Endodermal cell (in vitro differentiated cells): ENCODE measurements at regions not wholly inside any gene's neighbourhood (a gene's known extent, or its start where the extent isn't known, plus 50 kb on each side); places are given as distances from the start of the nearest gene placed in this dataset.

Source experiments
- DNase-seq: peaks from one replicate; pipeline ENCODE4 v3.0.0-alpha.2; 2017
- H3K27ac ChIP-seq: 2 replicates; pipeline ENCODE4 v1.5.1; 2013; ENCODE audit warnings: mild to moderate bottlenecking, low read depth, low read length, moderate library complexity
- H3K27me3 ChIP-seq: 2 replicates; pipeline ENCODE4 v1.6.1; 2013; ENCODE audit warnings: mild to moderate bottlenecking, low read length, moderate library complexity; ENCODE audit not compliant: insufficient read depth, control insufficient read depth, poor library complexity, severe bottlenecking
- H3K36me3 ChIP-seq: 2 replicates; pipeline ENCODE4 v1.7.0; 2013; ENCODE audit warnings: mild to moderate bottlenecking, low read length, moderate library complexity; ENCODE audit not compliant: control insufficient read depth, insufficient read depth
- H3K4me1 ChIP-seq: one replicate; pipeline ENCODE4 v1.7.0; 2013; ENCODE audit warnings: low read length; ENCODE audit not compliant: control insufficient read depth, insufficient read depth
- H3K4me3 ChIP-seq: 2 replicates; pipeline ENCODE4 v1.5.1; 2013; ENCODE audit warnings: mild to moderate bottlenecking, low read length, moderate library complexity
- H3K9ac ChIP-seq: 2 replicates; pipeline ENCODE4 v1.6.1; 2013; ENCODE audit warnings: mild to moderate bottlenecking, low read length, moderate library complexity; ENCODE audit not compliant: poor library complexity, severe bottlenecking; ENCODE audit errors: extremely low read depth
- H3K9me3 ChIP-seq: 2 replicates; pipeline ENCODE4 v1.6.1; 2013; ENCODE audit warnings: mild to moderate bottlenecking, low read length, moderate library complexity; ENCODE audit not compliant: control insufficient read depth
- H3K27ac Mint-ChIP-seq: 2 replicates; pipeline ENCODE4 v1.8.0; 2020; ENCODE audit warnings: mixed read lengths
- H3K27me3 Mint-ChIP-seq: 2 replicates; pipeline ENCODE4 v1.8.0; 2021; ENCODE audit warnings: mild to moderate bottlenecking, mixed read lengths; ENCODE audit not compliant: insufficient read depth
- H3K36me3 Mint-ChIP-seq: 2 replicates; pipeline ENCODE4 v1.8.0; 2020; ENCODE audit warnings: low read depth, mixed read lengths
- H3K4me1 Mint-ChIP-seq: 2 replicates; pipeline ENCODE4 v1.8.0; 2020; ENCODE audit warnings: mixed read lengths
- H3K4me3 Mint-ChIP-seq: 2 replicates; pipeline ENCODE4 v1.8.0; 2020; ENCODE audit warnings: mild to moderate bottlenecking, moderate library complexity, mixed read lengths
- H3K9me3 Mint-ChIP-seq: 2 replicates; pipeline ENCODE4 v1.8.0; 2020; ENCODE audit warnings: mild to moderate bottlenecking, mixed read lengths
- CTCF ChIP-seq: fragments of 200-600 bp; sonication (generic); conservative IDR thresholded peaks from 2 replicates; pipeline ENCODE4 v1.5.0; 2021; ENCODE audit warnings: antibody characterized with exemption, mild to moderate bottlenecking
- WGBS, 2 experiments: methylation state at CpG; one replicate each; pipeline versions ENCODE4 v1.1.5 to v1.1.7; 2013; ENCODE audit warnings: missing lambda C conversion rate in 2 of 2, mixed read lengths in 1 of 2; ENCODE audit not compliant: insufficient coverage in 1 of 2, insufficient read length in 1 of 2; 5-methylcytosine and 5-hydroxymethylcytosine counted together

- no peak for TF ChIP-seq CTCF
- Mint-ChIP-seq H3K36me3 (peaks cover 8% of the 10 kb centered on the region), H3K27ac (no peak overlapping the region), H3K27me3 (no peaks in the 10 kb centered on the region), H3K4me3 (no peak overlapping the region), H3K4me1 (peaks cover 7% of the 10 kb centered on the region), H3K9me3 (peaks cover 22% of the 10 kb centered on the region)
- WGBS, 2 experiments = 91 to 99% methylated on average over 6 of the region's 6 CpGs
- DNase-seq = no peak
- H3K4me3 ChIP-seq = no peak overlapping the region
- H3K27me3 ChIP-seq = no peaks in the 10 kb centered on the region
- no peak overlapping the region for H3K9ac ChIP-seq
- H3K27ac ChIP-seq = no peak overlapping the region
- no peaks in the 10 kb centered on the region for H3K4me1 ChIP-seq
- peaks cover 30% of the 10 kb centered on the region for H3K9me3 ChIP-seq
- H3K36me3 ChIP-seq = no peaks in the 10 kb centered on the region
These were observed 74.9 kb downstream of the GCNT4 start for GRCh38 chr5:74977471-74977870.

- 86% methylated on average over 3 of the region's 3 CpGs; no CpG with 5 or more reads in 1 of the 2 experiments for WGBS, 2 experiments
- H3K9ac ChIP-seq = no peak overlapping the region
- no peak for TF ChIP-seq CTCF
- H3K36me3 Mint-ChIP-seq = peaks cover 11% of the 10 kb centered on the region
- peaks cover 29% of the 10 kb centered on the region for H3K9me3 Mint-ChIP-seq
- no peaks in the 10 kb centered on the region for H3K27me3 ChIP-seq
- no peak overlapping the region for H3K27ac Mint-ChIP-seq
- H3K36me3 ChIP-seq = no peaks in the 10 kb centered on the region
- H3K27ac ChIP-seq = no peak overlapping the region
- no peak for DNase-seq
- H3K9me3 ChIP-seq = peaks cover 39% of the 10 kb centered on the region
- no peak overlapping the region for H3K4me3 ChIP-seq
- H3K27me3 Mint-ChIP-seq = no peaks in the 10 kb centered on the region
- H3K4me1 ChIP-seq = no peaks in the 10 kb centered on the region
- no peak overlapping the region for H3K4me3 Mint-ChIP-seq
- peaks cover 7% of the 10 kb centered on the region for H3K4me1 Mint-ChIP-seq
These were observed 75.7 kb downstream of the GCNT4 start for GRCh38 chr5:74976651-74977050.

- Mint-ChIP-seq H3K4me1 (peaks cover 15% of the 10 kb centered on the region), H3K9me3 (peaks cover 37% of the 10 kb centered on the region), H3K27me3 (no peaks in the 10 kb centered on the region), H3K27ac (no peak overlapping the region), H3K36me3 (peaks cover 12% of the 10 kb centered on the region), H3K4me3 (no peak overlapping the region)
- Histone ChIP-seq H3K4me3 (peak overlapping the region; percentile 18), H3K9ac (no peak overlapping the region), H3K27me3 (no peaks in the 10 kb centered on the region), H3K4me1 (no peaks in the 10 kb centered on the region), H3K27ac (no peak overlapping the region), H3K36me3 (no peaks in the 10 kb centered on the region), H3K9me3 (peaks cover 42% of the 10 kb centered on the region)
- WGBS, 2 experiments = 87 to 97% methylated on average over 3 of the region's 3 CpGs
- TF ChIP-seq CTCF = no peak
- no peak for DNase-seq
These were observed 76.8 kb downstream of the GCNT4 start for GRCh38 chr5:74975582-74975981.
